HG03097 (cell line): ENCODE measurements at regions not wholly inside any gene's neighbourhood (a gene's known extent, or its start where the extent isn't known, plus 50 kb on each side); places are given as distances from the start of the nearest gene placed in this dataset.

ENCODE experiments used
- ATAC-seq: cut with Tn5 transposase; IDR thresholded peaks from one replicate; pipeline ENCODE4 v1.9.1; 2021; ENCODE audit not compliant: unreplicated experiment, low FRiP score

- ATAC-seq = no peak
These were observed 366.0 kb upstream of the GRIA3 start for GRCh38 chrX:122818068-122818467.

- ATAC-seq = no peak
These were observed 350.8 kb upstream of the GRIA3 start for GRCh38 chrX:122833230-122833629.

- no peak for ATAC-seq
These were observed 348.2 kb upstream of the GRIA3 start for GRCh38 chrX:122835886-122836285.

DNA sequence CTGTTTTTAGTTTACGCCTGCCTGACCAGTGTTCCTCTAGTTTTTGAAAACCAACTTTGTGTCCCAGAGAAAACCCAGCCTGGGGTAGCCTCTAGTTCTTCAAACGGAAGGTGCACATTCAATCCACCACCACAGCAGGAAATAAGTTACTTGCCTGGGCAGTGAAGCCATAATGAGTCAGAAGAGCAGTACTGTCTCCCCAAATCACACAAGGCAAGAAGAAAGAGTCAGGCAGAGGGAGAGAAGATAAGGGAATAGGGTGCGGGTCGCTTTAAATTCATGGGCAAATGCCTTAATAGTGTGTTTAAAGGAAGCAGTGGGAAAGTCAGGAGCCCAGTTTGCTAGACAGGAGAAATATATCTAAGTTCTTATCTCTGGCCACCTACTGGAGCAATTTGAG lies 333.8 kb upstream of the GRIA3 start:
- no peak for ATAC-seq

GRCh38 chrX:122856205-122856604 lies 327.9 kb upstream of the GRIA3 start:
- ATAC-seq = no peak

DNA sequence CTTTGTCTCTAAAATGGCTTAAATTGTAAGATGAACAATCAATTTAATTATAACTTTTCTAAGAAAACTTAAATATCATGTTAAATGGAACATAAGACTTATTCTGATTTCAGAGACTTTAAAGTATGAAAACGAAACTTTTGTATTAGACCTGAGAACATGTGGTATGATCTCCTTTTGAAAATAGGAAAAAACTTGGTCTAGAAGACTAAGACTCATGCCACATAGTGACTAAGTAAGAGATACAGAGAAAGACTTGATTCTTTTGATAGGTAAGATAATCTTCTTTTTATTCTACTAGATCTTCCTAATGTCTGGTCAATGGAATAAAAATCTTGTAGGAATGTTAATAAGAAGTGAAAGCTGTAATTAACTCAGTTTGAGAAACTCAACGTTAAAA lies 326.3 kb upstream of the GRIA3 start:
- ATAC-seq = no peak

DNA sequence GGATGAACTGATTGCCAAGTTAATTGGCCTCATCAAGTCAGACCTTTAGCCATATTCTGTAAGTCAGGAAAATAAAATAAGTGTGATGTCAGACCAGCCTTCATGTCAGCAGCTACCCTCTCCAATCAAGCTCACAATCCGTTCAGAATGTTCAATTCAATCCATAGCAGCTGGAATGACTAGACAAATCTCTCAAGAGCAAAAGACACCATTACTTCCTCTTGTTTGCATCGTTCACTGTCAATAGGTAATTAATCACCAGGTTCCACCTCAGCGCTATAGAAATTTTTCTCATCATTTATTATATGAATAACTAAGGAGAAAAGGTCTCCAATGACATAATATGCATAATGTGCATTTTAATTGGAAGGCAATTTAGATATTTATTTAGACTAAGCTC lies 321.0 kb upstream of the GRIA3 start:
- ATAC-seq = no peak

GRCh38 chrX:122866532-122866931 lies 317.5 kb upstream of the GRIA3 start:
- no peak for ATAC-seq

DNA sequence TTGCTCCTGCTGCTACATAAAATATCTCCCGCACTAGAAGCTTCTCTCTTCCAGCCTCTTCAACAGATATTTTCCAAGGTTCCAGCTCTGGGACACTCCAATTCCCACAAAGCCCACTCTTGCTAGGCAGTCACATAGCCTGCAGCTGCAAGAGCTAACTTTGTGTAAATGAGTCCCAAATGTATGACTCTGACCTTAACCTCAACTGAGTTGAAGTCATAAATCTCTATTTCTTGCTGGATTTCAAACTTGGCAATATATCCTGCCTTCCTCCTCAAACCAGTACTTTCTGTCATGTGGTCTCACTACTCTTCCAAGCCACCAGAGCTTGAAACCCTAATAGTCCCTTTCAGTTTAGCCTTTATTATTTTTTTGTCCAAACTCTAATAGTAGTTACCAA lies 315.4 kb upstream of the GRIA3 start:
- no peak for ATAC-seq

DNA sequence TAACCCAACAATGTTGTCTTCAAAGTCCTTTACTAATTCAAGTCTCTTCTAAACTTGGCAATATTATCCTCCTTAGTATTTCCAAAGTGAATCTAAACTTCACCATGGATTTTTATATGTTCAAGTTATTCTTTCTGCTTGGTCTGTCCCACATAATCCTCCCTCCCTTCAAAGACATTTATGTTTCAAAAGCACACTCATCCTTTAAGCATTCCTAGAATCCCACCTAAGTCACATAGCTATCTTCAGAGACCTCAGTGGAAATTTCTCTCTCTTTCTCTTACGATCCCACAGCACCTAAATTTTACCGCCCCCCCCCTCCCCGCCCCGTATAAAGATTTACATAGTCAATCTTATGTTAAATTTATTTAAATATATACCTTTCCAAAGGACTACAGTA lies 314.9 kb upstream of the GRIA3 start:
- no peak for ATAC-seq

GRCh38 chrX:122878269-122878668 lies 305.8 kb upstream of the GRIA3 start:
- ATAC-seq = no peak

GRCh38 chrX:122880952-122881351 lies 303.1 kb upstream of the GRIA3 start:
- no peak for ATAC-seq

DNA sequence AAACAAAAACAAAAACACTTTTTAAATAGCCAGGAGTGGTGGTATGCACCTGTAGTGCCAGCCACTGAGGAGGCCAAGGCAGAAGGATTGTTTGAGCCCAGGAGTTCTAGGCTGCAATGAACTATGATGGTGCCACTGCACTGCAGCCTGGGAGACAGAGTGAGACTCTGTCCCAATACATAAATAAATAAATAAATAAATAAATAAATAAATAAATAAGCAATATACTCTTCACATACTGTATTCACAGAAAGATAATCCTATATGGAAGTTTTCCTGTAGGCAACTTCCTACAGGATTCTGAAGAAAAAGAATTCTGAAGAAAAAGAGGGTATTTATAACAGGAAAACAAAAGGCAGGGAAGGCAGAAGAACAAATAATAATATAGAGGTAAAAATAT lies 293.3 kb upstream of the GRIA3 start:
- no peak for ATAC-seq

GRCh38 chrX:122906726-122907125 lies 277.4 kb upstream of the GRIA3 start:
- ATAC-seq = no peak

DNA sequence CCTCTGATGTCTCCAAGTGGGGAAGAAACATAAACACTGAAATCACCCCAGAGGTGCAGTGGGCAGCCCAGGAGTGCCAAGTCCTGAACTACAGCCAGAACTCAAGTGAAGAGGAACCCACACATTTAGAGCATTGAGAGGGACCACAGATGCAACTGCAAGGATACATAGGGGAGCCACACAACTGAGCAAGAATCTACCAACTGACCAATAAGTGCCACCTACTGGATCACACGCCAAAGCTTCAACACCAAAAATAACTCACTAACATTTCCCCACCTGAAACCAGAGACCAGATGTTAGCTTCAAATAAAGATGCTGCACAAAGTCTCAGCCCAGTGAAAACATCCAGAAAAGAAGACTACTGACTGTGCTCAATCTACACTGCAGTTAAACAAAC lies 276.7 kb upstream of the GRIA3 start:
- ATAC-seq = no peak

- no peak for ATAC-seq
These were observed 273.4 kb upstream of the GRIA3 start for GRCh38 chrX:122910697-122911096.

DNA sequence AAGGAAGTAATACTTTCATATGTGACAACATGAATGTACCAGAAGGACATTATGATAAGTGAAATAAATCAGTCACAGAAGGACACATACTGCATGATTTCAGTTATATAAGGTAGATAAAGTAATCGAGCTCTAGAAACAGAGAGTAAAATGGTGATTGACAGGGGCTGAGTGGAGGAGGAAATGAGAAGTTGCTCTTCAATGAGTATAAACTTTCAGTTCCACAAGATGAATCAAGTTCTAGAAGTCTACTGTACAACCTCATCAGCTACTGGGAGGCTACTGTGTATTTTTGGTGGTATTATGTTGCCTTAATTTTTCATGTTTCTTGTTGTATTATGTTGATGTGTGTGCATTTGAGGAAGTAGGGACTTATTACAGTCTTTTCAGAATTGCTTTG lies 270.9 kb upstream of the GRIA3 start:
- ATAC-seq = no peak

- ATAC-seq = no peak
These were observed 270.3 kb upstream of the GRIA3 start for GRCh38 chrX:122913764-122914163.

DNA sequence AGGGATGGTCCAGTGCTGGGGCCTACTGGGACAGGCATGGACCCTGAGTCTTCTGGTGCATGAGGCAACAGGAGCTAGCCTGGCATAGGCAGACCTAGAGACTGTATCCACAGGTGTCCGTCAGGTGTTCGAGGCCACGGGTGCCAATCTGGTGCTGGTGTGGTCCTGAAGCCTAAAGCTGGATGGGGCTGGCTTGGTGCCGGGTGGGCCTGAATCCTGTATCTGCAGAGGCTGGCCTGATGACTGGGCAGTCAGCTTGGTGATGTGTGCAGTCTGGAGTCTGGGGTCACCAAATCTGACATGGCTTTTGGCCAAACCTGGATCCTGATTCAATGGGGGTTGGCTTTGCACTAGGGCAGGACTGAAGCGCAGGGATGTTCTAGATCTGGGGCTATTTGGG lies 269.8 kb upstream of the GRIA3 start:
- no peak for ATAC-seq

DNA sequence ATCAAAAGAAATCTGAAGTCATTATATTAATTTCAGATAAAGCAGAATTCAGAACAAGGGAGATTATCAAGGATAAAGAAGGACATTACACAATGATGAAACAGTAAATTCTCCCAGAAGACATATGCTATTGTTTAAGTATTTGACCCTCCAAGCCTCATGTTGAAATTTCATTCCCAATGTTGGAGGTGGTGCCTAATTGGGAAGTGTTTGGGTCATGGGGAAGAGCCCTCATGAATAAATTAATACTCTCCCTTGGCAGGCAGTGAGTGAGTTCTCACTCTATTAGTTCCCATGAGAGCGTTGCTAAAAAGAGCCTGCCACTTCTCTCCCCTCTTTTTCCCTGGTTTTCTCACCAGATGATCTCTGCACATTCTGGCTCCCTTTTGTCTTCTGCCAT lies 249.9 kb upstream of the GRIA3 start:
- ATAC-seq = no peak

DNA sequence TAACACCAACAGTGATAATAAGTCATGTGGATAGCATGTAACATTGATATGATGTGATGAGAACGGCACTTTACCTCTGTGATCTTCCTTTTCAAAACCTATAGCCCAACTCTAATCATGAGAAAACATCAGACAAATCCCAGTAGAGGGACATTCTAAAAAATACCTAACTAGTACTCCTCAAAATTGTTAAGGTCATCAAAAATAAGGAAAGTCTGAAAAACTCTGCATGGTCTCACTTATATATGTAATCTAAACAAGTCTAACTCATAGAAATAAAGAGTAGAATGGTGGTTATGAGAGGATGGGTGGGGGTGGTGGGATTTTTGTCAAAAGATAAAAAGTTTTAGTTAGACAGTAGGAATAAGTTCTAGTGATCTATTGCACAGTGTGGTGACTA lies 243.9 kb upstream of the GRIA3 start:
- no peak for ATAC-seq

- no peak for ATAC-seq
These were observed 242.3 kb upstream of the GRIA3 start for GRCh38 chrX:122941806-122942205.

GRCh38 chrX:122943918-122944317 lies 240.2 kb upstream of the GRIA3 start:
- no peak for ATAC-seq

- no peak for ATAC-seq
These were observed 238.8 kb upstream of the GRIA3 start for GRCh38 chrX:122945328-122945727.
